ENCODE measurements at regions not wholly inside any gene's neighbourhood (a gene's known extent, or its start where the extent isn't known, plus 50 kb on each side); places are given as distances from the start of the nearest gene placed in this dataset.

GRCh38 chr12:16135323-16135722 is 142.2 kb downstream of the SLC15A5 start:
- no peak for TF ChIP-seq CTCF (IDR thresholded peaks at IDR 0.05; ENCODE audit: low read length)
- TF ChIP-seq EZH2 (IDR thresholded peaks at IDR 0.05; ENCODE audit: borderline replicate concordance, low read length): no peak
